HG02642 (cell line): ENCODE measurements at regions not wholly inside any gene's neighbourhood (a gene's known extent, or its start where the extent isn't known, plus 50 kb on each side); places are given as distances from the start of the nearest gene placed in this dataset.
"Not testable (repeated sequence)": the region's sequence is repeated elsewhere in the genome, so short reads cannot be mapped to it uniquely, and the experiment has no call there.

Experiments used
- ATAC-seq: cut with Tn5 transposase; IDR thresholded peaks from one replicate; pipeline ENCODE4 v1.9.1; 2021; ENCODE audit warnings: mild to moderate bottlenecking; ENCODE audit not compliant: unreplicated experiment, poor library complexity

DNA sequence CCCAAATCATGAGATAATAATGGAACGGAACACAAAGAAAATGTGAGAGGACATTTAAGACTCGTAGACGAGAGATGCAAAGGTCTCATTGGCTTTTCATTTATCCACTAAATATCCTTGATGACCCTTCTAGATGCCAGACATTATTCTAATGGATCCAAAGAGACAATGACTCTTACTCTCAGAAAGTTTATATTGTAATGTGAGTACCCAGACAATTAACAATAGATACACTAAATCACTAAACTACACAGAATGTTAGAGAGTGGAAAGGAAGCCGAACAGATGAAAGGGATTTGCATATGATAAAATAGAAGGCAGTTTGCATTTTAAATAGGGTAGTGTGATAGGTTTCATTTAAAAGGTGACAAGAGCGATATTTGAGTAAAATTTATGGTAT, 973.3 kb downstream of the TAF11L14 start:
- no peak for ATAC-seq

DNA sequence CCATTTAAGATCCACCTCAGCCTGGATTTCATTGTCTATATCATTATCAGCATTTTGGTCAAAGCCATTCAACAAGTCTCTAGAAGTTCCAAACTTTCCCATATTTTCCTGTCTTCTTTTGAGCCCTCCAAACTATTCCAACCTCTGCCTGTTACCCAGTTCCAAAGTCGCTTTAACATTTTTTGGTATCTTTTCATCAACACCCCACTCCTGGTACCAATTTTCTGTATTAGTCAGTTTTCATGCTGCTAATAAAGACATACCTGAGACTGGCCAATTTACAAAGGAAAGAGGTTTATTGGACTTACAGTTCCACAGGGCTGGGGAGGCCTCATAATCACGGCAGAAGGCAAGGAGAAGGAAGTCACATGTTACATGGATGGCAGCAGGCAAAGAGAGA, 982.9 kb downstream of the TAF11L14 start:
- not testable (repeated sequence) for ATAC-seq

DNA sequence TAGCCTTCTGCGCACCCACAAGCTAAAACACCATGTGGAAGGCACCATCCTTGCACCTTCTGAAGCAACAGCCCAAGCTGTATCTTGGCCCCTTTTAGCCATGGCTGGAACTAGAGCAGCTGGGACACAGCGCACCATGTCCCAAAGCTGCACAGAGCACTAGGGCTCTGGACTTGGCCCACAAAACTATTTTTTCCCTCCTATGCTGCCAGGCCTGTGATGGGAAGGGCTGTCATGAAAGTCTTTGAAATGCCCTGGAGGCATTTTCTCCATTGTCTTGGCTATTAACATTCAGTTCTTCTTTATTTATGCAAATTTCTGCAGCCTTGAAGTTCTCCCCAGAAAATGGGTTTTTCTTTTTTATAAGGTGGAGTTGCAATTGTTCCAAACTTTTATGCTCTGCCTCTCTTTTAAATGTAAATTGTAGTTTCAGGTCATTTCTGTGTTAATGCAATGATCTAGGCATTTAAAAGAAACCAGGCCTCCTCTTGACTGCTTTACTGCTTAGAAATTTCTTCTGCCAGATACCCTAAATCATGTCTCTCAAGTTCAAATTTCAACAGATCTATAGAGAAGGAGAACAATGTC, 996.3 kb downstream of the TAF11L14 start:
- no peak for ATAC-seq

- ATAC-seq = no peak
These were observed 1018.4 kb downstream of the TAF11L14 start for GRCh38 chr5:18652404-18653215.

DNA sequence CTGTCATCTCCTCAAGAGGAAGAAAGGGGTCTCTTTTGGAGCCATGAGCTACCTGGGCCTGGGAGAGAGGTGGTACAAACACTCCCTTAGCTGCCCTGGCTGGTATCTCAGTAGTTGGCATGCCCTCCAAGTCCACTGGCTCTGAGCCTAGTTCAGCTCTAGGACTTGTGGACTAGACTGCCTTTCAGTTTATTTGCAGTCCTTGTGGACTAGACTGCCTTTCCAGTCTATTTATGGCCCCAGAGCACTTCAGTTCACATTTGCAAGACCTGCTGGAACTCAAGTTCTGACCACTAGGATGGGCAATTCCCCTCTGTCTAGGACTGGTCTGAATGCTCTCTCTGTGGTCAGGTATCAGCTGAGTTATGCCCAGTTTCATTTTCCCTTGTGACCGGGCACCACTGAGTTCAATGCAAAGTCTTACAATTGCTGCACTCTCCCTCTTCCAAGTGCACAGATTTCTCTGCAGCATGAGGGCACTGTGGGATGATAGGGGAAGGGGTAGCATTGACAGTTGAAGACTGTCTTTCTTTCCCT, 1019.0 kb downstream of the TAF11L14 start:
- ATAC-seq = peak; percentile 64

DNA sequence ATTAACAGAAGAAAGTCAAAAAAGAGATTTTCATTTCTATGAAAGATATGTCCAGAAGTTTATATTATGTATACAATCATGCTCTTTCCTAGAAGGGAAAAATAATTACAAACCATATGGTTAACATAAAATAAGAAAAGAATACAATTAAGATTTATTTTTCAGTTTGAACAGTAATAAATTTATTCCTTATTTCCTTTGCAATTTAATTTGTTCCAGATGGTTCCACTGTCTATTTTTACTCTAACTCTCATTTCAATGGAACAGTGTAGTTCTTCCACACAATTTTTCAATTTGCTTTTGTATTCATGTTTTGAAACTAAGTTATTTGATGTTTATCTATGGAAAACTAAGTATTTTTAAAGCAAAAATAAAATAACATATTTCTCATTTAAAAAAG, 1026.3 kb downstream of the TAF11L14 start:
- ATAC-seq = no peak

DNA sequence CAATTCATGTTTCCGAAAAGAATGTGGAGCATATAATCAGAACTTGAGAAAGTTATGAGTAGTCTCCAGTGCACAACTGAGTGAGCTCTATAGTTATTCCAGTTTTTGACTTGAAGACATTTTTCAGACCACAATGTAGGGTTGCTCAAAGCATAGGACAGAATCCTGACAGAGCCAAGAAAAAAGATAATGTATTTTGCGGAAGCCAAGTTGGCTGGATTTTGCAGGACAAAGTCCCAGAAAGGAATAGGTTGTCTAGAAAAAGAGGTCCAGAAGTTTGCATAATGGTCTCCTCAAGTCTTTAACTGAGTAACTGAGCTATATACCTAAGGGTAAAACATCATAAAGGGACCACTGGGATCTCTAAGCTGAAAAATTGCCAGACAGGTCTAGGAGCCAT, 1028.0 kb downstream of the TAF11L14 start:
- ATAC-seq = no peak

DNA sequence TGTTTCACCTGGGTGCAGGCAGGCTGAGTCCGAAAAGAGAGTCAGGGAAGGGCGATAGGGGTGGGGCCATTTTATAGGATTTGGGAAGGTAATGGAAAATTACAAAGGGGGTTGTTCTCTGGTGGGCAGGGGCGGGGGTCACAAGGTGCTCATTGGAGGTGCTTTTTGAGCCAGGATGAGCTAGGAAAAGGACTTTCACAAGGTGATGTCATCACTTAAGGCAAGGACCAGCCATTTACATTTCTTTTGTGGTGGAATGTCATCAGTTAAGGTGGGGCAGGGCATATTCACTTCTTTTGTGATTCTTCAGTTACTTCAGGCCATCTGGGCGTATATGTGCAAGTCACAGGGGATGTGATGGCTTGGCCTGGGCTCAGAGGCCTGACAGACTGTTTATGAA, 1040.0 kb downstream of the TAF11L14 start:
- not testable (repeated sequence) for ATAC-seq

GRCh38 chr5:18675041-18675440, 1040.8 kb downstream of the TAF11L14 start:
- no peak for ATAC-seq

DNA sequence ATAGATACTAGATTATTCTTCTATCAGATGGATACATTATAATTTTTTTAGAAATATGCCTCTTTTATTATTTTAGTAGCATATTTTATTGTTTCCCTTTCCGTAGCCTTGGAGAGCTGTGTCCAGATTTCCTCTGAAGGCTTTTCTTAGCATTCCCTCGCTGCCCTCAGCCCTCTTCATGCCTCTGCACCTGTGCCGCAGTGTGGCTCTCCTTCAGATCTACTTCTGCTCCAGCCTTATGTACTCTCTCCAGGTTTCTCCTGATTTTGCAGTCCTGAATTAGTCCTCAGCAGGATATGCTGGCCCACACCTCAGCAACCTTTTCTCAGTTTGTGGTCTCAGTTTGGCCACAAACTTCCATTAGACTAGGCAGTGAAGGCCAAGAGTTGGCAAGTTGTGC, 1052.0 kb downstream of the TAF11L14 start:
- no peak for ATAC-seq

DNA sequence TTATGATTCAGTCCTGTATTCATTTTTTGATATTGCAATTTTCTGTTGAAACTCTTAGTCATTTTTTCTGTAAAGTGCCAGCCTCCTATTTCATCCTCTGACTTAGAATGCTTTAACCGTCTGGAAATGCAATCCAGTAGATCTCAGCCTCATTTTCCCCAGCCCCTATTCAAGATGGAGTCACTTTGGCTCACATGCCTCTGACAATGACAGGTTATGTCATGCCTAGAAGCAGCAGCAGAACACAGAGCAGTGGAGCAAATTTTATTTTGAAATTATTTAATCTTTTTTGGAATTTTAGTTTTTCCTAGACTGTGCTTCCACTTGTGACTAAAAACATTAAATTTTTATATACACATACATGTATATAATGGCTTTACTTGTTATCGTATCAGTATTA, 1053.2 kb downstream of the TAF11L14 start:
- ATAC-seq = no peak

- ATAC-seq = no peak
These were observed 1065.4 kb downstream of the TAF11L14 start for GRCh38 chr5:18699681-18700080.

DNA sequence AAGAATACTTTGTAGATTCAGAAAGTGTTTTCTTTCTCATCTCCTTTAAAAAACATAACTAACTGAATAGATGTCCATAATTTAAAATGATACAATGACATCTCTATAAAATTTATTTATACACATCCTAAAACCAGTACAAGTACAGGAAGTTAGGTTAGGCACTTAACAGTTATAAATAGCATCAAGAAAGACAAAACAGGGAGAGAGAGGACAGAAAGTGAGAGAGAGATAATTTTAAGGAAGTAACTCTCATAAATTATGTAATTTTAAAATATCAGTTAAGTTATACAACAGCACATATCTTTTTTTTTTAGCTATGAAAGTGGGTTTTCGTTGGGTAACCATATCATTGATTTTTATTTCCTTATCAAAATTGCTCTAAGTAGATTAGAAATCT, 1068.6 kb downstream of the TAF11L14 start:
- no peak for ATAC-seq

DNA sequence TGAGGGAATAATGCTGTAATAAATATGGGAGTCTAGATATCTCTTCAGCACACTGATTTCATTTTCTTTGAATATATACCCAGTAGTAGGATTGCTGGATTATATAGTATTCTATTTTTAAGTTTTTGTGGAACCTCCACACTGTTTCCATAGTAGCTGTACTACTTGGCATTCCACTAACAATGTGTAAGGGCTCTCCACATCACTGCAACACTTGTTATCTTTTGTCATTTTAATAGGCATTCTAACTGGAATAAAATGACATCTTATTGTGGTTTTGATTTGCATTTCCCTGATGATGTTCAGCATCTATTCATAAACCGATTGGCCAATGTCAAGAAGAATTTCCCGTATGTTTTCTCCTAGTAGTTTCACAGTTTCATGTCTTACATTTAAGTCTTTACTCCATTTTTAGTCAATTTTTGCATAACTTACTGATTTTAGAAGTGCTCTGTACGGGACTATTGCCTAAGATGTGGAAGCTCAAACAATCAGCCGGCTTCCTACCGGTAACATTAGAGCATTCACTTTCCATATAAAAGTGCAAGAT, 1078.8 kb downstream of the TAF11L14 start:
- ATAC-seq = no peak

DNA sequence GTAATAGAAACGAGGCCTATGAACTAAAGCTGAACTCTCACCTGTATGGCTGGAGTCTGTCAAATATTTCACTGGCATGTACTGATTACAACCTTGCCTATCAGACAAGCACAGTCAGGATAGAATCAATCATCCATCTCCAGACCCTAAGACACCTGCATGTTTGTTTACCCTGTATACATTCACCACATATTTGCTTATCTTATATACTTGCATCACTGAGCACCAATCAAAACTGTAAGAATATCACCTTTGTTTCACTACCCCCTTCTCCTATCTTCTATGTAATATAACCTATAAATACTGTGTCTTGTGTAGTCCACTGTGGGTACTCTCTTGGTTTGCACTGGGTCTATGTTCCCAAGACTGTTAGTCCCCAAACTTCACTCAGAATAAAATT, 1085.7 kb downstream of the TAF11L14 start:
- peak; percentile 55 for ATAC-seq

DNA sequence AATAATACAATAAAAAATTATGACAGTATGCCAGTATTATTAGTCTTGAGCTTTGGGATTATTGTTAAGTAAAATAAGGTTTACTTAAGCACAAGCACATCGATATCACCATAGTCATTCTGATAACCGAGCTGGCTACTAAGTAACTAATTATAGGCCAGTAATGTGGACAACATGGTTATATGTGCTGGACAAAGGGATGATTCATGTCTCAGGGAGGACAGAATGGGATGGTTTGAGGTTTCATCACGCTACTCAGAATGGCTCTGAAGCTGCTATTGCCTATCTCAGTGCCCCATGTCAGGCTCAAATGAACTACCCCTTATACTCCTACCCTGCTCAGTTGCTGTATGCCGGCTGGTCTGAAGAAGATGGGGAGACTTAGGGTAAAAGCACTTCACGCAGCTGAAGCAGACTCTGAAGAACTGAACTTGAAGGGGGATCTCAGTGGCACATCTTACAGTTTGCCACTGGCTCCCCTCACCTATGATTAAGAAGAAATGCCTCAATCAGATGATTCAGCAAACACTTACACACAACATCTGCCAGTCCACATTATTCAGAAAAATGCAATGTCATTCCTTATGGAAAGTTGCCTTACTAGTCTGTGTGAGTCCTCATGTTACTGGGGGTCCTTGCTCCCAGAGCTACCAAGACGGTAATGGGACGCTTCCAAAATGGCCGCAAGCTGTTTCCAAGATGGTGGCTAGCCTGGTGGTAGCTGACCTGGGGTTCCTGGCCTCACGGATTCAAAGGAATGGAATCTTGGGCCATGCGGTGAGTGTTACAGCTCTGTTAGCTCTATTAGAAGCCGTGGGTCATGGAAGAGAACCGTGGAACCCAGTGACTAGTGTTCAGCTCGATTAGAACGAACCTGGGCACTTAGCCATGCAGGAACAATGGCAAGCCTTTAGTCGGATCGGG, 1098.6 kb downstream of the TAF11L14 start:
- ATAC-seq = no peak

DNA sequence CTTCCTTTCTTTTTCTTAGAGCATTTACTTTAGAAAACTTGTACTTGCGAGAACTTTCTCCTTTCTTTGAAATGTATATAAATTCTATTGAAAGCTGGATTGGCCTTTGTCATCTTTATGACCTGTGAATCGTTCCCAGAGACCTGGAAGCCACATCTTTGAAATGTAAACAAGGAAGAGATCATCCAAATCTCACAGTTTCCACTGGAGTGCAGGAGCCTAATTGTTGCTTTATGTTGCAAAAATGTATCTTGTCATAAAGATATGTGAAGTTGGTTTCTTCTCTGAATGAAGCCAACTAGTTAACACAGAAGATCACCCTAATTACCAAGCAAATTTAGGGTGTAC, 1101.8 kb downstream of the TAF11L14 start:
- no peak for ATAC-seq

DNA sequence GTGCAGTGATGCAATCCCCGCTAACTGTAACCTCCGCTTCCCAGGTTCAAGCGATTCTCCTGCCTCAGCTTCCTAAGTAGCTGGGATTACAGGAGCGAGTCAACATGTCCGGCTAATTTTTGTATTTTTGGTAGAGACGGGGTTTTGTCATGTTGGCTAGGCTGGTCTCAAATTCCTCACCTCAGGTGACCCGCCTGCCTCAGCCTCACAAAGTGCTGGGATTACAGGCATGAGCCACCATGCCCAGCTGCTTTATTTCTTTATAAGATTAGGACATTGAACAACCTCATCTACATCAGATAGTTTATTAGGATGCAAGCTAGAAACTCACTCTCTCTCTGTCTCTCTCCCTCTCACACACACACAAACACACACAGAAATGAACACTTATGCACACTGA, 1102.5 kb downstream of the TAF11L14 start:
- ATAC-seq = not testable (repeated sequence)

DNA sequence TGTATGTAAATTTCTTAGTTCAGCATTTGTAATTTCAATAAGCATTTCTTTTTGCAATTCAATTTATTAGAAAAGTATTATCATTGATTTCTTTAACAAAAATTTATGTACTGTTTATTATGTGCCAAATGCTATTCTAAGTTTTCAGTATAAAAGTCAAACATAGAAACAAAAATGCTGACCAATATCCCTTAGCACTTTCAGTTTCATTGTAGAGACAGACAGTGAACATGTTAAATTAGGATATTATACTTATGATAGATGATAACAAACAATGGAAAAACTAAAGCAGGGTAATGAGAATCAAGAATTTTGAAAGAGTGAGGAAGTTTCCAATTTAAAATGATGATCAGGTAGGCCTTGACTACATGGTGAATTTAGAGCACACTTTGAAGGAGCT, 1106.0 kb downstream of the TAF11L14 start:
- no peak for ATAC-seq

DNA sequence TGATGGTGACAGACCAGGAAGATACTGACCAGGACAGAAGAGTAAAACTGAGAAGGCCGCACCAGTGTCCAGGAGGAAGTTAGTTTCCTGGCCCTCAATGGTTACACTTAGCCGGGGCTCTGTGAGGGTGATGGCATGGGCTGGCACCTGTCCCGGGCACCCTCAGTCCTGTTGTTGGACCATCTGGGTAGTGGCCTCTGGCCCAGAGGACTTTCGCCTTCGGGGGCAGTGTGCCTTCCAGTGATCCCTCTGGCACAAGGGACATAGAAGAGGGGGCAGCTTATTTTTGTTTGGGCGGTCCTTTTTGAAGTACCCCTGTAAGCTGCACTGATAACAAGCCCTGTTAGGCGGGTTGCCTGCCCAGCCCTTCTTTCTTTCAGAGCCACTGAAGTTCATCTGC, 1108.6 kb downstream of the TAF11L14 start:
- ATAC-seq = no peak

DNA sequence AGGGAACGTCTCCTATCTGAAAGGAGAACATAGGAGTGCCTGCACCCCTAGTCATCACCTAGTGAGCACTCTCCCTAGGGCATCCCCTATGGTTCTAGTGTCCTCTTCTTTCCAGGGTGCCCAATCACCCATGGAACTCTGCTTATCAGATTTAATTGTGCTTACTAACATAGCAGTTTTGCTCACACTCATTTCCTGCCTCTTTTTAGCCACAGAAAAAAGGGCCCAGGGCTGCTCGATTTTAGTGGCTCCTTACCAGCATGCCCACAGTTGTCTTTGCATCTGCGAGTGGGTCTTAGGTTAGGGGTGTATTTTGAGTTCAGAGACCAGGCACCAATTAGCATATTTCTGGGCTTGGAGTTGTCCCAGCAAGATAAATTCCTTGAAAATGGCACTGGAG, 1110.2 kb downstream of the TAF11L14 start:
- peak; percentile 8 for ATAC-seq
